SU-DHL-6 (cell line): ENCODE measurements at regions not wholly inside any gene's neighbourhood (a gene's known extent, or its start where the extent isn't known, plus 50 kb on each side); places are given as distances from the start of the nearest gene placed in this dataset.
"Not testable (repeated sequence)": the region's sequence is repeated elsewhere in the genome, so short reads cannot be mapped to it uniquely, and the experiment has no call there.

Experiments used
- H2AFZ ChIP-seq: fragments of 200-600 bp; sonication (generic); 2 replicates; pipeline ENCODE4 v1.6.1; 2014; ENCODE audit warnings: low read depth, mild to moderate bottlenecking, moderate library complexity, mixed read lengths, antibody characterized with exemption, low read length; ENCODE audit not compliant: severe bottlenecking
- H3F3A ChIP-seq: fragments of 200-600 bp; shearing (Covaris generic); 2 replicates; pipeline ENCODE4 v1.6.0; 2016; ENCODE audit warnings: antibody characterized with exemption, mild to moderate bottlenecking; ENCODE audit not compliant: insufficient read depth
- H3K27ac ChIP-seq: fragments of 200-600 bp; sonication (generic); 2 replicates; pipeline ENCODE4 v1.5.1; 2016; ENCODE audit warnings: low read depth, mild to moderate bottlenecking, low read length, moderate library complexity, mixed read lengths
- H3K27me3 ChIP-seq: fragments of 200-600 bp; sonication (generic), shearing (Covaris generic); 2 replicates; pipeline ENCODE4 v1.6.0; 2014; ENCODE audit warnings: mild to moderate bottlenecking, low read length
- H3K36me3 ChIP-seq: fragments of 200-600 bp; sonication (generic); 2 replicates; pipeline ENCODE4 v1.6.1; 2014; ENCODE audit warnings: mild to moderate bottlenecking, low read length, mixed read lengths
- H3K4me2 ChIP-seq: fragments of 300-600, 200-600 bp; shearing (Covaris generic), sonication (generic); 2 replicates; pipeline ENCODE4 v1.6.0; 2014; ENCODE audit warnings: low read length, low read depth, mild to moderate bottlenecking; ENCODE audit not compliant: poor library complexity, severe bottlenecking
- H3K4me3 ChIP-seq: fragments of 200-600 bp; sonication (generic); 2 replicates; pipeline ENCODE4 v1.5.1; 2014; ENCODE audit warnings: antibody characterized with exemption, low read length, mild to moderate bottlenecking, mixed read lengths; ENCODE audit not compliant: insufficient read depth, poor library complexity, severe bottlenecking
- H3K79me2 ChIP-seq: fragments of 200-600 bp; sonication (generic); 2 replicates; pipeline ENCODE4 v1.6.1; 2014; ENCODE audit warnings: mild to moderate bottlenecking, low read length, moderate library complexity; ENCODE audit not compliant: insufficient read depth
- H3K9ac ChIP-seq: fragments of 200-600 bp; sonication (generic); 2 replicates; pipeline ENCODE4 v1.7.0; 2014; ENCODE audit warnings: mild to moderate bottlenecking, low read length
- H3K9me2 ChIP-seq: fragments of 200-600 bp; sonication (generic); replicated peaks from 2 replicates; pipeline ENCODE4 v1.6.1; 2014; ENCODE audit warnings: low read length; ENCODE audit not compliant: insufficient read depth
- H3K9me3 ChIP-seq: fragments of 200-600 bp; sonication (generic); 2 replicates; pipeline ENCODE4 v1.6.1; 2014; ENCODE audit warnings: low read length, mixed read lengths; ENCODE audit not compliant: insufficient read depth
- H4K20me1 ChIP-seq: fragments of 200-600 bp; sonication (generic); 2 replicates; pipeline ENCODE4 v1.6.1; 2014; ENCODE audit warnings: low read depth, mild to moderate bottlenecking, antibody characterized with exemption, low read length, moderate library complexity, mixed read lengths
- EZH2phosphoT487 ChIP-seq: fragments of 200-600 bp; sonication (generic), shearing (Covaris generic); conservative IDR thresholded peaks from 2 replicates; pipeline ENCODE4 v1.6.1; 2018; ENCODE audit warnings: mild to moderate bottlenecking, antibody characterized with exemption, low read length, moderate library complexity, mixed read lengths
- TF ChIP-seq, protein P1 (sequence below): fragments of 200-600 bp; sonication (generic); IDR thresholded peaks from one replicate; pipeline ENCODE4 v1.5.1; 2017; ENCODE audit warnings: antibody characterized with exemption, mild to moderate bottlenecking, low read length, moderate library complexity; ENCODE audit not compliant: insufficient read depth, poor library complexity, severe bottlenecking

- H3K4me2 ChIP-seq = no peak overlapping the region
- H3F3A ChIP-seq = no peaks in the 10 kb centered on the region
- H3K9me2 ChIP-seq = no peaks in the 10 kb centered on the region
- no peak overlapping the region for H3K4me3 ChIP-seq
- H3K27ac ChIP-seq = no peak overlapping the region
- H3K36me3 ChIP-seq = no peaks in the 10 kb centered on the region
- no peak overlapping the region for H2AFZ ChIP-seq
- no peak overlapping the region for H3K9ac ChIP-seq
- H3K79me2 ChIP-seq = no peaks in the 10 kb centered on the region
- H3K9me3 ChIP-seq = no peaks in the 10 kb centered on the region
- H4K20me1 ChIP-seq = no peaks in the 10 kb centered on the region
- TF ChIP-seq, protein P1, sequence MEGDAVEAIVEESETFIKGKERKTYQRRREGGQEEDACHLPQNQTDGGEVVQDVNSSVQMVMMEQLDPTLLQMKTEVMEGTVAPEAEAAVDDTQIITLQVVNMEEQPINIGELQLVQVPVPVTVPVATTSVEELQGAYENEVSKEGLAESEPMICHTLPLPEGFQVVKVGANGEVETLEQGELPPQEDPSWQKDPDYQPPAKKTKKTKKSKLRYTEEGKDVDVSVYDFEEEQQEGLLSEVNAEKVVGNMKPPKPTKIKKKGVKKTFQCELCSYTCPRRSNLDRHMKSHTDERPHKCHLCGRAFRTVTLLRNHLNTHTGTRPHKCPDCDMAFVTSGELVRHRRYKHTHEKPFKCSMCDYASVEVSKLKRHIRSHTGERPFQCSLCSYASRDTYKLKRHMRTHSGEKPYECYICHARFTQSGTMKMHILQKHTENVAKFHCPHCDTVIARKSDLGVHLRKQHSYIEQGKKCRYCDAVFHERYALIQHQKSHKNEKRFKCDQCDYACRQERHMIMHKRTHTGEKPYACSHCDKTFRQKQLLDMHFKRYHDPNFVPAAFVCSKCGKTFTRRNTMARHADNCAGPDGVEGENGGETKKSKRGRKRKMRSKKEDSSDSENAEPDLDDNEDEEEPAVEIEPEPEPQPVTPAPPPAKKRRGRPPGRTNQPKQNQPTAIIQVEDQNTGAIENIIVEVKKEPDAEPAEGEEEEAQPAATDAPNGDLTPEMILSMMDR = no peak
- no peak for TF ChIP-seq EZH2phosphoT487
- no peaks in the 10 kb centered on the region for H3K27me3 ChIP-seq
These were observed 1117.6 kb upstream of the SLC39A10 start for GRCh38 chr2:194539425-194539824.

GRCh38 chr2:194526121-194526520, 1130.9 kb upstream of the SLC39A10 start:
- no peak for TF ChIP-seq EZH2phosphoT487
- TF ChIP-seq, protein P1 = no peak
- H3K27ac ChIP-seq = no peak overlapping the region
- H3K9me3 ChIP-seq = no peaks in the 10 kb centered on the region
- H3F3A ChIP-seq = no peaks in the 10 kb centered on the region
- H3K9ac ChIP-seq = no peak overlapping the region
- no peaks in the 10 kb centered on the region for H3K9me2 ChIP-seq
- no peak overlapping the region for H3K4me2 ChIP-seq
- H3K4me3 ChIP-seq = no peak overlapping the region
- no peaks in the 10 kb centered on the region for H3K79me2 ChIP-seq
- no peaks in the 10 kb centered on the region for H4K20me1 ChIP-seq
- H3K36me3 ChIP-seq = no peaks in the 10 kb centered on the region
- H2AFZ ChIP-seq = no peak overlapping the region
- H3K27me3 ChIP-seq = no peaks in the 10 kb centered on the region

DNA sequence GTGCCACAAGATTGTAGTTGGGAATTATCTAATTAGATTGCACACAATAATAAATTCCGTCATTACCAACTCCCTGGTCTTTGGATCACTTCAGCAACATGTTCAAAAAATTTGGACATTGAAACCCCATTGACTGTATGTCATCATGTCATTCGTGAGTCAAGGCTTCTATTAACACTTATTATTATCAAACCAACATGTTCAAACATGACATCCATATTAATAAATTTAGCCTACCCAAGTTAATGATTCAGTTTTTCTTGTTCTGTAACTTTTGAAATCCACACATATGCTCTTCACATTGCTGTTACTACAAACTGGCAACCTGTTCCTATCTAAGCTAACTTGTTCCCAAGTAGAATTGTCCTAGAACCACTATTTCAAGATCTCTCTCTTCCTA, 1142.7 kb upstream of the SLC39A10 start:
- TF ChIP-seq, protein P1 = no peak
- no peak for TF ChIP-seq EZH2phosphoT487
- H3K4me2 ChIP-seq = no peak overlapping the region
- peak overlapping the region; percentile 54 for H2AFZ ChIP-seq
- H3K4me3 ChIP-seq = no peak overlapping the region
- H3K9me2 ChIP-seq = no peaks in the 10 kb centered on the region
- no peaks in the 10 kb centered on the region for H3K36me3 ChIP-seq
- H3F3A ChIP-seq = no peaks in the 10 kb centered on the region
- H3K27me3 ChIP-seq = no peaks in the 10 kb centered on the region
- H3K27ac ChIP-seq = no peak overlapping the region
- no peaks in the 10 kb centered on the region for H4K20me1 ChIP-seq
- H3K9ac ChIP-seq = no peak overlapping the region
- no peaks in the 10 kb centered on the region for H3K79me2 ChIP-seq
- H3K9me3 ChIP-seq = no peaks in the 10 kb centered on the region

- not testable (repeated sequence) for H3K9ac ChIP-seq, H3F3A ChIP-seq, H3K9me3 ChIP-seq, H3K4me3 ChIP-seq, H3K79me2 ChIP-seq, H3K27ac ChIP-seq, H4K20me1 ChIP-seq, H2AFZ ChIP-seq, H3K4me2 ChIP-seq, H3K27me3 ChIP-seq, H3K9me2 ChIP-seq, H3K36me3 ChIP-seq
These were observed 1146.0 kb upstream of the SLC39A10 start for GRCh38 chr2:194511070-194511469.

DNA sequence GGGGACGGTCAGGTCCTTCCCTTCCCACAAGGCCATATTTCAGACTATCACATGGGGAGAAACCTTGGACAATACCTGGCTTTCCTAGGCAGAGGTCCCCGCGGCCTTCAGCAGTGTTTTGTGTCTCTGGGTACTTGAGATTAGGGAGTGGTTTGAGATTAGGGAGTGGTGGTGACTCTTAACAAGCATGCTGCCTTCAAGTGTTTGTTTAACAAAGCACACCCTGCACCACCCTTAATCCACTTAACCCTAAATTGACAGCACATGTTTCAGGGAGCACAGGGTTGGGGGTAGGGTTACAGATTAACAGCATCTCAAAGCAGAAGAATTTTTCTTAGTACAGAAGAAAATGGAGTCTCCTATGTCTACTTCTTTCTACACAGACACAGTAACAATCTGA, 1152.2 kb upstream of the SLC39A10 start:
- H3K9me3 ChIP-seq, H2AFZ ChIP-seq, H3K79me2 ChIP-seq, H3K27me3 ChIP-seq, H3K36me3 ChIP-seq, H4K20me1 ChIP-seq, H3K9ac ChIP-seq, H3K4me3 ChIP-seq, H3K27ac ChIP-seq, H3F3A ChIP-seq, H3K4me2 ChIP-seq, H3K9me2 ChIP-seq: not testable (repeated sequence)
